ENCODE measurements at regions not wholly inside any gene's neighbourhood (a gene's known extent, or its start where the extent isn't known, plus 50 kb on each side); places are given as distances from the start of the nearest gene placed in this dataset.

GRCh38 chr4:176448761-176449160 lies 129.0 kb downstream of the SPCS3 start:
- DNase-seq (ENCODE audit: low read depth, low spot score) (no peak), ATAC-seq (no peak)
- Histone ChIP-seq H3K27ac (ENCODE audit: low read length) (no peak overlapping the region), H3K9me3 (ENCODE audit: control insufficient read depth, insufficient read depth, low read depth, low read length) (no peaks in the 10 kb centered on the region), H3K4me1 (ENCODE audit: control insufficient read depth, insufficient read depth, low read length) (no peaks in the 10 kb centered on the region), H3K36me3 (ENCODE audit: control insufficient read depth, insufficient read depth, low read length) (no peaks in the 10 kb centered on the region; the same call in 1 of the 2 replicates), H3K4me3 (ENCODE audit: low read depth in 2 of 2, low read length in 2 of 2) (no peak overlapping the region), H3K27me3 (ENCODE audit: control insufficient read depth, insufficient read depth, low read length) (no peaks in the 10 kb centered on the region)
- ChIA-PET POLR2A (no interaction called here), CTCF (no interaction called here)
- in situ Hi-C loops (cut with HindIII; ENCODE audit: low pct_unique_long_range_greater_than_20kb, low sequenced_read_pairs) (no loop called here), intact Hi-C loops (cut with micrococcal nuclease; ENCODE audit: unreplicated experiment) (no loop called here)
- no peak for TF ChIP-seq CTCF (IDR thresholded peaks at IDR 0.05)
- no TSS peak for BruUV-seq (replicated peaks)

GRCh38 chr4:176451443-176451842 lies 131.7 kb downstream of the SPCS3 start:
- DNase-seq (ENCODE audit: low read depth, low spot score) (no peak), ATAC-seq (no peak)
- TF ChIP-seq CTCF (IDR thresholded peaks at IDR 0.05) = no peak
- no peak for TF ChIP-seq POLR2AphosphoS5 (IDR thresholded peaks at IDR 0.05; ENCODE audit: low read depth, low read length)
- no peak for TF ChIP-seq SIN3A (IDR thresholded peaks at IDR 0.05; ENCODE audit: borderline replicate concordance, insufficient read depth, low read depth, low read length)
- no peak for TF ChIP-seq TCF7L2 (IDR thresholded peaks at IDR 0.05; ENCODE audit: low read depth, low read length)
- no peak for TF ChIP-seq REST (IDR thresholded peaks at IDR 0.05; ENCODE audit: insufficient read depth in 1 of 2, low read depth in 2 of 2, low read length in 1 of 2)
- BruUV-seq (replicated peaks) = no TSS peak
- in situ Hi-C loops (cut with HindIII; ENCODE audit: low pct_unique_long_range_greater_than_20kb, low sequenced_read_pairs) = no loop called here
- Histone ChIP-seq H3K4me1 (ENCODE audit: control insufficient read depth, insufficient read depth, low read length) (no peaks in the 10 kb centered on the region), H3K4me3 (ENCODE audit: low read depth in 2 of 2, low read length in 2 of 2) (no peak overlapping the region), H3K27me3 (ENCODE audit: control insufficient read depth, insufficient read depth, low read length) (no peaks in the 10 kb centered on the region), H3K27ac (ENCODE audit: low read length) (no peak overlapping the region), H3K9me3 (ENCODE audit: control insufficient read depth, insufficient read depth, low read depth, low read length) (no peaks in the 10 kb centered on the region), H3K36me3 (ENCODE audit: control insufficient read depth, insufficient read depth, low read length) (no peaks in the 10 kb centered on the region; the same call in 1 of the 2 replicates)
- CTCF ChIA-PET = no interaction called here
- POLR2A ChIA-PET = no interaction called here
- intact Hi-C loops (cut with micrococcal nuclease; ENCODE audit: unreplicated experiment) = no loop called here

GRCh38 chr4:176453079-176453478 lies 133.3 kb downstream of the SPCS3 start:
- CTCF ChIA-PET = no interaction called here
- no peak overlapping the region for H3K4me3 ChIP-seq (ENCODE audit: low read depth in 2 of 2, low read length in 2 of 2)

More at GRCh38 chr4:176453079-176453478, 133.3 kb downstream of the SPCS3 start:
- Histone ChIP-seq H3K4me1 (ENCODE audit: control insufficient read depth, insufficient read depth, low read length) (no peaks in the 10 kb centered on the region), H3K36me3 (ENCODE audit: control insufficient read depth, insufficient read depth, low read length) (no peaks in the 10 kb centered on the region; the same call in 1 of the 2 replicates), H3K27ac (ENCODE audit: low read length) (no peak overlapping the region), H3K9me3 (ENCODE audit: control insufficient read depth, insufficient read depth, low read depth, low read length) (no peaks in the 10 kb centered on the region), H3K27me3 (ENCODE audit: control insufficient read depth, insufficient read depth, low read length) (no peaks in the 10 kb centered on the region)
- in situ Hi-C loops (cut with HindIII; ENCODE audit: low pct_unique_long_range_greater_than_20kb, low sequenced_read_pairs) = no loop called here
- no TSS peak for BruUV-seq (replicated peaks)
- TF ChIP-seq REST (IDR thresholded peaks at IDR 0.05; ENCODE audit: insufficient read depth in 1 of 2, low read depth in 2 of 2, low read length in 1 of 2) (no peak), SIN3A (IDR thresholded peaks at IDR 0.05; ENCODE audit: borderline replicate concordance, insufficient read depth, low read depth, low read length) (no peak), CTCF (IDR thresholded peaks at IDR 0.05) (no peak), TCF7L2 (IDR thresholded peaks at IDR 0.05; ENCODE audit: low read depth, low read length) (no peak), POLR2AphosphoS5 (IDR thresholded peaks at IDR 0.05; ENCODE audit: low read depth, low read length) (no peak)
- intact Hi-C loops (cut with micrococcal nuclease; ENCODE audit: unreplicated experiment) = no loop called here
- DNase-seq (ENCODE audit: low read depth, low spot score) = no peak
- no peak for ATAC-seq
- POLR2A ChIA-PET = no interaction called here

Data from Panc1 (cell line).